HCT116 (cell line): ENCODE measurements at regions not wholly inside any gene's neighbourhood (a gene's known extent, or its start where the extent isn't known, plus 50 kb on each side); places are given as distances from the start of the nearest gene placed in this dataset.

ENCODE experiments used
- ATAC-seq: fragments of 200-7000 bp; cut with Tn5 transposase; 2 replicates; pipeline ENCODE4 v1.9.1; 2020; ENCODE audit warnings: mild to moderate bottlenecking, moderate library complexity
- BruUV-seq: library from RNA; stranded (reverse); fragments of 400-500 nt; replicated peaks from 2 replicates; lab custom pipeline; 2021; lab: Mats Ljungman, UMichigan
- CTCF ChIA-PET: fragments of 300-600 bp; sonication (Branson Sonifier 250); formaldehyde crosslinking; loops from one replicate; lab custom pipeline; 2021; ENCODE audit warnings: antibody characterized with exemption; lab: Charles Lee
- POLR2A ChIA-PET: fragments of 300-600, 350-600 bp; sonication (Branson Sonifier 250); formaldehyde crosslinking; loops from one replicate; lab custom pipeline; 2021; ENCODE audit warnings: antibody characterized with exemption; lab: Charles Lee
- RAD21 ChIA-PET, 2 experiments: fragments of 300-600 bp; sonication (Branson Sonifier 250); formaldehyde crosslinking; loops; one replicate each; lab custom pipeline; 2023; ENCODE audit warnings: low total read pairs in 2 of 2; ENCODE audit not compliant: uncharacterized antibody in 2 of 2, unreplicated experiment in 2 of 2, low non-redundant PET in 1 of 2; lab: Charles Lee
- DNase-seq: peaks from one replicate; pipeline ENCODE4 v3.0.0-alpha.2; 2010; ENCODE audit warnings: low read depth, low spot score
- H2AFZ ChIP-seq: fragments of 200-600 bp; shearing (Covaris generic), sonication (generic); 2 replicates; pipeline ENCODE4 v1.6.1; 2017; ENCODE audit warnings: low read depth, mixed run types, mixed read lengths, antibody characterized with exemption, low read length; ENCODE audit not compliant: poor library complexity, severe bottlenecking
- H3K27ac ChIP-seq: 2 replicates; pipeline ENCODE4 v1.5.1; 2012; ENCODE audit warnings: low read depth, low read length
- H3K27me3 ChIP-seq: fragments of 200-600 bp; sonication (generic); 2 replicates; pipeline ENCODE4 v1.6.1; 2016; ENCODE audit warnings: mixed run types, low read length, mixed read lengths; ENCODE audit not compliant: insufficient read depth
- H3K36me3 ChIP-seq, 2 experiments: fragments of 200-500 bp in 1 of 2; fragments of 200-600 bp in 1 of 2; sonication (Bioruptor generic) in 1 of 2; sonication (generic) in 1 of 2; 2 replicates each; pipeline versions ENCODE4 v1.5.1 to v1.6.1; 2014 to 2016; ENCODE audit warnings: low read length in 2 of 2, inconsistent platforms in 1 of 2, mixed read lengths in 1 of 2, mixed run types in 1 of 2; ENCODE audit not compliant: insufficient read depth in 2 of 2, control insufficient read depth in 1 of 2
- H3K4me1 ChIP-seq, 2 experiments: fragments of 200-600 bp in 1 of 2; sonication (generic) in 1 of 2; 2 replicates each; pipeline versions ENCODE4 v1.5.1 to v1.6.1; 2012 to 2017; ENCODE audit warnings: low read length in 2 of 2, inconsistent platforms in 1 of 2, mild to moderate bottlenecking in 1 of 2, mixed read lengths in 1 of 2, mixed run types in 1 of 2, moderate library complexity in 1 of 2; ENCODE audit not compliant: insufficient read depth in 2 of 2, control insufficient read depth in 1 of 2
- H3K4me2 ChIP-seq: fragments of 200-600 bp; sonication (generic); 2 replicates; pipeline ENCODE4 v1.6.1; 2017; ENCODE audit warnings: mixed run types, low read length, mixed read lengths
- H3K4me3 ChIP-seq, 2 experiments: fragments of 200-600 bp in 1 of 2; sonication (generic) in 1 of 2; replicated peaks in 1 of 2; 2 replicates each; pipeline ENCODE4 v1.5.1; 2011 to 2016; ENCODE audit warnings: low read length in 2 of 2, control low read depth in 1 of 2, low read depth in 1 of 2, mild to moderate bottlenecking in 1 of 2, mixed read lengths in 1 of 2, mixed run types in 1 of 2
- H3K79me2 ChIP-seq: fragments of 200-600 bp; sonication (generic); 2 replicates; pipeline ENCODE4 v1.6.1; 2017; ENCODE audit warnings: mild to moderate bottlenecking, mixed run types, low read length, moderate library complexity, mixed read lengths; ENCODE audit not compliant: insufficient read depth
- H3K9ac ChIP-seq: fragments of 200-600 bp; sonication (generic); 2 replicates; pipeline ENCODE4 v1.6.1; 2016; ENCODE audit warnings: low read length, mixed read lengths
- H3K9me2 ChIP-seq: fragments of 200-600 bp; sonication (generic), shearing (Covaris generic); 2 replicates; pipeline ENCODE4 v1.6.1; 2017; ENCODE audit warnings: mixed run types, mild to moderate bottlenecking, moderate library complexity; ENCODE audit not compliant: insufficient read depth
- H3K9me3 ChIP-seq, 2 experiments: fragments of 200-500 bp in 1 of 2; fragments of 200-600 bp in 1 of 2; sonication (Bioruptor generic) in 1 of 2; sonication (generic) in 1 of 2; 2 replicates each; pipeline ENCODE4 v1.6.1; 2014 to 2017; ENCODE audit warnings: low read length in 2 of 2, mixed read lengths in 2 of 2, inconsistent platforms in 1 of 2, low read depth in 1 of 2, mild to moderate bottlenecking in 1 of 2, mixed run types in 1 of 2, moderate library complexity in 1 of 2; ENCODE audit not compliant: control insufficient read depth in 1 of 2, insufficient read depth in 1 of 2
- H4K20me1 ChIP-seq: fragments of 200-600 bp; sonication (generic), shearing (Covaris generic); 2 replicates; pipeline ENCODE4 v1.6.1; 2017; ENCODE audit warnings: mixed run types, mild to moderate bottlenecking, moderate library complexity; ENCODE audit not compliant: insufficient read depth
- CBX3 ChIP-seq: IDR thresholded peaks from 2 replicates; pipeline ENCODE4 v1.6.1; 2012; ENCODE audit warnings: low read depth
- CTCF ChIP-seq, 3 experiments: fragments of 200-600 bp in 1 of 3; sonication (generic) in 1 of 3; IDR thresholded peaks in 2 of 3; conservative IDR thresholded peaks in 1 of 3; 2 replicates each; pipeline ENCODE4 v1.5.1; 2012 to 2017; ENCODE audit warnings: low read depth in 2 of 3, low read length in 2 of 3, antibody characterized with exemption in 1 of 3, borderline replicate concordance in 1 of 3, control low read depth in 1 of 3, mild to moderate bottlenecking in 1 of 3, mixed read lengths in 1 of 3, mixed run types in 1 of 3, moderate library complexity in 1 of 3; ENCODE audit not compliant: insufficient read depth in 1 of 3
- EGR1 ChIP-seq: IDR thresholded peaks from 2 replicates; pipeline ENCODE4 v1.6.1; 2012; ENCODE audit warnings: low read depth
- ELF1 ChIP-seq: IDR thresholded peaks from 2 replicates; pipeline ENCODE4 v1.6.1; 2012; ENCODE audit warnings: low read depth, borderline replicate concordance
- EZH2 ChIP-seq: fragments of 200-600 bp; sonication (generic); IDR thresholded peaks from 2 replicates; pipeline ENCODE4 v1.6.1; 2017; ENCODE audit warnings: antibody characterized with exemption, mixed run types
- EZH2phosphoT487 ChIP-seq: fragments of 200-600 bp; IDR thresholded peaks from 2 replicates; pipeline ENCODE4 v1.6.1; 2018; ENCODE audit warnings: antibody characterized with exemption, borderline replicate concordance
- FOSL1 ChIP-seq: IDR thresholded peaks from 2 replicates; pipeline ENCODE4 v1.6.1; 2012; ENCODE audit warnings: low read depth
- JUND ChIP-seq: IDR thresholded peaks from 2 replicates; pipeline ENCODE4 v1.6.1; 2012
- POLR2A ChIP-seq: IDR thresholded peaks from 2 replicates; pipeline ENCODE4 v1.7.0; 2011; ENCODE audit warnings: borderline replicate concordance; ENCODE audit not compliant: insufficient read depth, insufficient read length; ENCODE audit errors: extremely low read depth
- POLR2AphosphoS5 ChIP-seq: IDR thresholded peaks from 2 replicates; pipeline ENCODE4 v1.6.1; 2011; ENCODE audit warnings: mild to moderate bottlenecking, low read depth, low read length, moderate library complexity
- SIN3A ChIP-seq: IDR thresholded peaks from 2 replicates; pipeline ENCODE4 v1.6.1; 2012; ENCODE audit warnings: low read depth
- SP1 ChIP-seq: IDR thresholded peaks from 2 replicates; pipeline ENCODE4 v1.6.1; 2012; ENCODE audit warnings: low read depth
- SRF ChIP-seq: IDR thresholded peaks from 2 replicates; pipeline ENCODE4 v1.6.1; 2012; ENCODE audit warnings: low read depth
- TCF7L2 ChIP-seq: IDR thresholded peaks from 2 replicates; pipeline ENCODE4 v1.7.0; 2011; ENCODE audit warnings: borderline replicate concordance, inconsistent platforms; ENCODE audit not compliant: insufficient read depth, insufficient read length; ENCODE audit errors: extremely low read depth
- YY1 ChIP-seq: IDR thresholded peaks from 2 replicates; pipeline ENCODE4 v1.6.1; 2011; ENCODE audit warnings: low read length, low read depth, moderate library complexity, mild to moderate bottlenecking; ENCODE audit not compliant: insufficient replicate concordance; ENCODE audit errors: extremely low read depth
- ZBTB33 ChIP-seq: IDR thresholded peaks from 2 replicates; pipeline ENCODE4 v1.6.1; 2011; ENCODE audit warnings: mild to moderate bottlenecking, low read length, moderate library complexity; ENCODE audit not compliant: insufficient replicate concordance; ENCODE audit errors: extremely low read depth
- intact Hi-C: fragments of 100-400 bp; cut with micrococcal nuclease; formaldehyde crosslinking; loops from 2 replicates; pipeline ENCODE4 v1.10.0; 2022

- BruUV-seq, result no TSS peak
- H3K4me3 ChIP-seq, result no peak overlapping the region
- CTCF ChIA-PET, result no interaction called here
- no peaks in the 10 kb centered on the region for H3K9me2 ChIP-seq
- H3K79me2 ChIP-seq, result no peaks in the 10 kb centered on the region
- H2AFZ ChIP-seq, result no peak overlapping the region
- no peak overlapping the region for H3K4me2 ChIP-seq
- no peak overlapping the region for H3K9ac ChIP-seq
- H3K27me3 ChIP-seq, result no peaks in the 10 kb centered on the region
- no peak overlapping the region for H3K27ac ChIP-seq
- POLR2A ChIA-PET, result no interaction called here
- no peaks in the 10 kb centered on the region for H4K20me1 ChIP-seq
- H3K9me3 ChIP-seq, result no peaks in the 10 kb centered on the region
- RAD21 ChIA-PET, result no interaction called here
- no peaks in the 10 kb centered on the region for H3K36me3 ChIP-seq
- H3K4me1 ChIP-seq, result peaks cover 8 to 48% of the 10 kb centered on the region in 2 experiments
- ATAC-seq, result no peak
- TF ChIP-seq POLR2AphosphoS5 (no peak), EZH2phosphoT487 (no peak), JUND (no peak), FOSL1 (no peak)
- intact Hi-C loops, result no loop called here
- no peak for DNase-seq
Measured at GRCh38 chr12:69056743-69057515, 124.0 kb upstream of the CPM start.

GRCh38 chr12:69057742-69058141, 124.8 kb upstream of the CPM start:
- BruUV-seq, result no TSS peak
- Histone ChIP-seq H3K4me2 (no peak overlapping the region), H3K9ac (no peak overlapping the region), H3K9me2 (no peaks in the 10 kb centered on the region), H3K27me3 (no peaks in the 10 kb centered on the region), H4K20me1 (no peaks in the 10 kb centered on the region), H3K4me3 (no peak overlapping the region), H2AFZ (peak overlapping the region; percentile 32), H3K9me3 (no peaks in the 10 kb centered on the region), H3K79me2 (no peaks in the 10 kb centered on the region), H3K27ac (no peak overlapping the region), H3K36me3 (no peaks in the 10 kb centered on the region), H3K4me1 (peaks cover 4 to 41% of the 10 kb centered on the region in 2 experiments)
- no peak for ATAC-seq
- ChIA-PET CTCF (no interaction called here), POLR2A (no interaction called here), RAD21 (no interaction called here)
- intact Hi-C loops, result no loop called here
- no peak for DNase-seq
- no peak for TF ChIP-seq ELF1
- TF ChIP-seq EGR1, result no peak
- TF ChIP-seq POLR2A, result no peak
- no peak for TF ChIP-seq SIN3A
- no peak for TF ChIP-seq CBX3
- no peak for TF ChIP-seq YY1
- no peak for TF ChIP-seq EZH2
- no peak for TF ChIP-seq SP1
- no peak for TF ChIP-seq POLR2AphosphoS5
- no peak for TF ChIP-seq SRF
- no peak for TF ChIP-seq CTCF (IDR thresholded peaks at IDR 0.05 in 2 of 3, conservative IDR thresholded peaks at IDR 0.05 in 1 of 3; ENCODE audit: borderline replicate concordance in 1 of 3, insufficient read depth in 1 of 3, low read depth in 2 of 3, low read length in 2 of 3)
- TF ChIP-seq TCF7L2, result no peak
- no peak for TF ChIP-seq ZBTB33
